PC-9 (cell line): ENCODE measurements at regions not wholly inside any gene's neighbourhood (a gene's known extent, or its start where the extent isn't known, plus 50 kb on each side); places are given as distances from the start of the nearest gene placed in this dataset.

ENCODE experiments used
- EZH2 ChIP-seq: fragments of 200-600 bp; sonication (generic); IDR thresholded peaks from 2 replicates; pipeline ENCODE4 v1.8.0; 2017; ENCODE audit warnings: antibody characterized with exemption, low read depth
- TF ChIP-seq, protein P1 (sequence below): fragments of 200-600 bp; sonication (generic); conservative IDR thresholded peaks from 2 replicates; pipeline ENCODE4 v1.6.1; 2017; ENCODE audit warnings: mixed run types, antibody characterized with exemption, mild to moderate bottlenecking, moderate library complexity

DNA sequence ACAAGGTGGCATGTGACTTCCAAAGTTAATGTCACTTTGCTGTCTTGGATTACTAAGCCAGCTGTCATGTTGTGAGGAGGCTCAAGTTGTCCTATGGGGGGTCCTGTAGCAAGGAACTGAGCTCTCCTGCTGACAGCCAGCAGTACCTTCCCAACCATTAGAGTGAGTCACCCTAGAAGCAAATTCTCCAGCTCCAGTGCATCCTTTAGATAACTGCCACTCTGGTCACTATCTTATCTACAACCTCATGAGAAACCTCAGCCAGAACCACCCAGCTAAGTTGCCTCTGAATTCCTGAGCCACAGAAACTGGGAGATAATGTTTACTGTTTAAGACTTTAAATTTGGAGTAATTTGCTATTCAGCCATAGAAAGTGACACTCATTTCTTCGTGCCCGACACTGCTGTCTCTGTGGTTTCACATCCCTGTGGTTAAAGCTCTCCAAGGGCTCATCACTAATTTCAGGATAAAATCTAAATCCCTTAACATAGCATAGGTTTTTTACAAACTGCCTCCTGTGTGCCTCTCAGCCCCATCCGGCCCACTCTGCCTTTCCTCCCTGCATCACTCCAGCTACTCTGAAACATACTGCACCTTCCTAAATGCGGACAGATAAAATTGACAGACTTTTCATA lies 83.5 kb downstream of the PRR15 start:
- TF ChIP-seq, protein P1, sequence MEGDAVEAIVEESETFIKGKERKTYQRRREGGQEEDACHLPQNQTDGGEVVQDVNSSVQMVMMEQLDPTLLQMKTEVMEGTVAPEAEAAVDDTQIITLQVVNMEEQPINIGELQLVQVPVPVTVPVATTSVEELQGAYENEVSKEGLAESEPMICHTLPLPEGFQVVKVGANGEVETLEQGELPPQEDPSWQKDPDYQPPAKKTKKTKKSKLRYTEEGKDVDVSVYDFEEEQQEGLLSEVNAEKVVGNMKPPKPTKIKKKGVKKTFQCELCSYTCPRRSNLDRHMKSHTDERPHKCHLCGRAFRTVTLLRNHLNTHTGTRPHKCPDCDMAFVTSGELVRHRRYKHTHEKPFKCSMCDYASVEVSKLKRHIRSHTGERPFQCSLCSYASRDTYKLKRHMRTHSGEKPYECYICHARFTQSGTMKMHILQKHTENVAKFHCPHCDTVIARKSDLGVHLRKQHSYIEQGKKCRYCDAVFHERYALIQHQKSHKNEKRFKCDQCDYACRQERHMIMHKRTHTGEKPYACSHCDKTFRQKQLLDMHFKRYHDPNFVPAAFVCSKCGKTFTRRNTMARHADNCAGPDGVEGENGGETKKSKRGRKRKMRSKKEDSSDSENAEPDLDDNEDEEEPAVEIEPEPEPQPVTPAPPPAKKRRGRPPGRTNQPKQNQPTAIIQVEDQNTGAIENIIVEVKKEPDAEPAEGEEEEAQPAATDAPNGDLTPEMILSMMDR, result no peak
- TF ChIP-seq EZH2, result no peak
